ENCODE measurements at regions not wholly inside any gene's neighbourhood (a gene's known extent, or its start where the extent isn't known, plus 50 kb on each side); places are given as distances from the start of the nearest gene placed in this dataset.

GRCh38 chr3:181403876-181404660, 307.7 kb upstream of the SOX2 start:
- ATAC-seq (no peak), DNase-seq (no peak)
- no peaks in the 10 kb centered on the region for H3K4me1 Mint-ChIP-seq
- H3K9me3 Mint-ChIP-seq = no peaks in the 10 kb centered on the region
- no peak overlapping the region for H3K27ac Mint-ChIP-seq
- H3K4me3 Mint-ChIP-seq = no peak overlapping the region
- H3K27me3 Mint-ChIP-seq = no peaks in the 10 kb centered on the region
- H3K36me3 Mint-ChIP-seq (ENCODE audit: low read depth) = no peaks in the 10 kb centered on the region

- Mint-ChIP-seq H3K9me3 (no peaks in the 10 kb centered on the region), H3K4me1 (no peaks in the 10 kb centered on the region), H3K4me3 (no peak overlapping the region), H3K36me3 (ENCODE audit: low read depth) (no peaks in the 10 kb centered on the region), H3K27ac (no peak overlapping the region), H3K27me3 (no peaks in the 10 kb centered on the region)
- DNase-seq = no peak
- ATAC-seq = no peak
Measured at GRCh38 chr3:181402347-181402746, 309.4 kb upstream of the SOX2 start.

GRCh38 chr3:181384970-181385369, 326.8 kb upstream of the SOX2 start:
- H3K27ac Mint-ChIP-seq = no peak overlapping the region
- H3K36me3 Mint-ChIP-seq (ENCODE audit: low read depth) = no peaks in the 10 kb centered on the region
- no peaks in the 10 kb centered on the region for H3K4me1 Mint-ChIP-seq
- H3K9me3 Mint-ChIP-seq = peaks cover 11% of the 10 kb centered on the region
- H3K27me3 Mint-ChIP-seq = no peaks in the 10 kb centered on the region
- DNase-seq (no peak), ATAC-seq (no peak)
- H3K4me3 Mint-ChIP-seq = no peak overlapping the region

GRCh38 chr3:181383760-181384159, 328.0 kb upstream of the SOX2 start:
- Mint-ChIP-seq H3K9me3 (peaks cover 11% of the 10 kb centered on the region), H3K27ac (no peak overlapping the region), H3K36me3 (ENCODE audit: low read depth) (no peaks in the 10 kb centered on the region), H3K4me3 (no peak overlapping the region), H3K4me1 (no peaks in the 10 kb centered on the region), H3K27me3 (no peaks in the 10 kb centered on the region)
- DNase-seq (no peak), ATAC-seq (no peak)

- no peaks in the 10 kb centered on the region for H3K27me3 Mint-ChIP-seq
- H3K36me3 Mint-ChIP-seq (ENCODE audit: low read depth) = no peaks in the 10 kb centered on the region
- H3K27ac Mint-ChIP-seq = no peak overlapping the region
- H3K4me3 Mint-ChIP-seq = no peak overlapping the region
- H3K4me1 Mint-ChIP-seq = no peaks in the 10 kb centered on the region
- DNase-seq (no peak), ATAC-seq (no peak)
- peaks cover 11% of the 10 kb centered on the region for H3K9me3 Mint-ChIP-seq
Measured at GRCh38 chr3:181383201-181383600, 328.5 kb upstream of the SOX2 start.

GRCh38 chr3:181382656-181383055, 329.1 kb upstream of the SOX2 start:
- no peak overlapping the region for H3K4me3 Mint-ChIP-seq

GRCh38 chr3:181379278-181379677, 332.4 kb upstream of the SOX2 start:
- Mint-ChIP-seq H3K27ac (no peak overlapping the region), H3K9me3 (peaks cover 4% of the 10 kb centered on the region), H3K27me3 (no peaks in the 10 kb centered on the region), H3K4me1 (no peaks in the 10 kb centered on the region), H3K4me3 (no peak overlapping the region), H3K36me3 (ENCODE audit: low read depth) (no peaks in the 10 kb centered on the region)
- DNase-seq (no peak), ATAC-seq (no peak)

More at GRCh38 chr3:181382656-181383055, 329.1 kb upstream of the SOX2 start:
- no peaks in the 10 kb centered on the region for H3K4me1 Mint-ChIP-seq
- H3K27ac Mint-ChIP-seq = no peak overlapping the region
- no peaks in the 10 kb centered on the region for H3K27me3 Mint-ChIP-seq
- peaks cover 11% of the 10 kb centered on the region for H3K9me3 Mint-ChIP-seq
- no peaks in the 10 kb centered on the region for H3K36me3 Mint-ChIP-seq (ENCODE audit: low read depth)
- DNase-seq = no peak
- no peak for ATAC-seq

- no peaks in the 10 kb centered on the region for H3K36me3 Mint-ChIP-seq (ENCODE audit: low read depth)
- H3K9me3 Mint-ChIP-seq = no peaks in the 10 kb centered on the region
- no peak for DNase-seq
- no peak for ATAC-seq
- no peak overlapping the region for H3K27ac Mint-ChIP-seq
- no peak overlapping the region for H3K4me3 Mint-ChIP-seq
- no peaks in the 10 kb centered on the region for H3K27me3 Mint-ChIP-seq
- H3K4me1 Mint-ChIP-seq = no peaks in the 10 kb centered on the region
Measured at GRCh38 chr3:181369637-181370036, 342.1 kb upstream of the SOX2 start.

- Mint-ChIP-seq H3K4me1 (no peaks in the 10 kb centered on the region), H3K27ac (no peak overlapping the region), H3K36me3 (ENCODE audit: low read depth) (no peaks in the 10 kb centered on the region), H3K4me3 (no peak overlapping the region), H3K9me3 (no peaks in the 10 kb centered on the region), H3K27me3 (no peaks in the 10 kb centered on the region)
- ATAC-seq (no peak), DNase-seq (no peak)
Measured at GRCh38 chr3:181363231-181363630, 348.5 kb upstream of the SOX2 start.

- no peak overlapping the region for H3K4me3 Mint-ChIP-seq
- no peak for DNase-seq
- no peak for ATAC-seq
- H3K27ac Mint-ChIP-seq = no peak overlapping the region
- H3K4me1 Mint-ChIP-seq = no peaks in the 10 kb centered on the region
- no peaks in the 10 kb centered on the region for H3K27me3 Mint-ChIP-seq
- no peaks in the 10 kb centered on the region for H3K9me3 Mint-ChIP-seq
- H3K36me3 Mint-ChIP-seq (ENCODE audit: low read depth) = no peaks in the 10 kb centered on the region
Measured at GRCh38 chr3:181362378-181362777, 349.3 kb upstream of the SOX2 start.

- Mint-ChIP-seq H3K27ac (no peak overlapping the region), H3K4me3 (no peak overlapping the region), H3K4me1 (no peaks in the 10 kb centered on the region), H3K9me3 (no peaks in the 10 kb centered on the region), H3K27me3 (no peaks in the 10 kb centered on the region), H3K36me3 (ENCODE audit: low read depth) (no peaks in the 10 kb centered on the region)
- DNase-seq (no peak), ATAC-seq (no peak)
Measured at GRCh38 chr3:181358562-181358961, 353.2 kb upstream of the SOX2 start.

GRCh38 chr3:181358060-181358459, 353.7 kb upstream of the SOX2 start:
- Mint-ChIP-seq H3K36me3 (ENCODE audit: low read depth) (no peaks in the 10 kb centered on the region), H3K9me3 (no peaks in the 10 kb centered on the region), H3K27me3 (no peaks in the 10 kb centered on the region), H3K4me1 (no peaks in the 10 kb centered on the region), H3K4me3 (no peak overlapping the region), H3K27ac (no peak overlapping the region)
- no peak for ATAC-seq
- no peak for DNase-seq

- H3K4me3 Mint-ChIP-seq = no peak overlapping the region
- ATAC-seq = no peak
- no peaks in the 10 kb centered on the region for H3K27me3 Mint-ChIP-seq
- H3K4me1 Mint-ChIP-seq = no peaks in the 10 kb centered on the region
- DNase-seq = no peak
- H3K36me3 Mint-ChIP-seq (ENCODE audit: low read depth) = no peaks in the 10 kb centered on the region
- no peaks in the 10 kb centered on the region for H3K9me3 Mint-ChIP-seq
- no peak overlapping the region for H3K27ac Mint-ChIP-seq
Measured at GRCh38 chr3:181354140-181354539, 357.6 kb upstream of the SOX2 start.

GRCh38 chr3:181344331-181344730, 354.8 kb upstream of the DNAJC19 start:
- Mint-ChIP-seq H3K4me3 (no peak overlapping the region), H3K4me1 (no peaks in the 10 kb centered on the region), H3K9me3 (peaks cover 3% of the 10 kb centered on the region), H3K27ac (no peak overlapping the region), H3K27me3 (no peaks in the 10 kb centered on the region), H3K36me3 (ENCODE audit: low read depth) (no peaks in the 10 kb centered on the region)
- DNase-seq = no peak
- no peak for ATAC-seq

- Mint-ChIP-seq H3K9me3 (peaks cover 3% of the 10 kb centered on the region), H3K4me3 (no peak overlapping the region), H3K27me3 (no peaks in the 10 kb centered on the region), H3K36me3 (ENCODE audit: low read depth) (no peaks in the 10 kb centered on the region), H3K27ac (no peak overlapping the region), H3K4me1 (no peaks in the 10 kb centered on the region)
- DNase-seq = no peak
- no peak for ATAC-seq
Measured at GRCh38 chr3:181336597-181336996, 347.1 kb upstream of the DNAJC19 start.

GRCh38 chr3:181333394-181333793, 343.9 kb upstream of the DNAJC19 start:
- ATAC-seq (no peak), DNase-seq (no peak)
- Mint-ChIP-seq H3K36me3 (ENCODE audit: low read depth) (no peaks in the 10 kb centered on the region), H3K27ac (no peak overlapping the region), H3K4me1 (no peaks in the 10 kb centered on the region), H3K27me3 (no peaks in the 10 kb centered on the region), H3K9me3 (no peaks in the 10 kb centered on the region), H3K4me3 (no peak overlapping the region)

Measured in activated naive CD8-positive, alpha-beta T cell treated with anti-CD3 and anti-CD28 coated beads, Interleukin-2, amount 50 U/mL, for 24 hours (primary cell).